ENCODE measurements at regions not wholly inside any gene's neighbourhood (a gene's known extent, or its start where the extent isn't known, plus 50 kb on each side); places are given as distances from the start of the nearest gene placed in this dataset.

GRCh38 chr3:159069091-159069490 is 267.2 kb downstream of the MFSD1 start, which contains the start of gene IQCJ:
Gene IQCJ (plus strand): TSS chr3:159069319.
- no peaks in the 10 kb centered on the region for H3K36me3 ChIP-seq (ENCODE audit: insufficient read depth)
- H3K4me2 ChIP-seq: no peak within 1 kb of the TSS
- no peak within 1 kb of the TSS for H2AFZ ChIP-seq (ENCODE audit: low read depth)
- no peaks in the 10 kb centered on the region for H3K27me3 ChIP-seq (ENCODE audit: insufficient read depth, low read depth)
- no peaks in the 10 kb centered on the region for H3K4me1 ChIP-seq (ENCODE audit: low read depth, poor library complexity, severe bottlenecking)
- no peak within 1 kb of the TSS for H3K27ac ChIP-seq
- no peak within 1 kb of the TSS for H3K9ac ChIP-seq
- no peak within 1 kb of the TSS for H3K4me3 ChIP-seq (IDR thresholded peaks at IDR 0.05; ENCODE audit: insufficient read depth, low read depth, low read length)
- H4K20me1 ChIP-seq (ENCODE audit: insufficient read depth): no peaks in the 10 kb centered on the region
- H3K79me2 ChIP-seq (ENCODE audit: insufficient read depth, low read depth): no peaks in the 10 kb centered on the region
- TF ChIP-seq, protein P1, sequence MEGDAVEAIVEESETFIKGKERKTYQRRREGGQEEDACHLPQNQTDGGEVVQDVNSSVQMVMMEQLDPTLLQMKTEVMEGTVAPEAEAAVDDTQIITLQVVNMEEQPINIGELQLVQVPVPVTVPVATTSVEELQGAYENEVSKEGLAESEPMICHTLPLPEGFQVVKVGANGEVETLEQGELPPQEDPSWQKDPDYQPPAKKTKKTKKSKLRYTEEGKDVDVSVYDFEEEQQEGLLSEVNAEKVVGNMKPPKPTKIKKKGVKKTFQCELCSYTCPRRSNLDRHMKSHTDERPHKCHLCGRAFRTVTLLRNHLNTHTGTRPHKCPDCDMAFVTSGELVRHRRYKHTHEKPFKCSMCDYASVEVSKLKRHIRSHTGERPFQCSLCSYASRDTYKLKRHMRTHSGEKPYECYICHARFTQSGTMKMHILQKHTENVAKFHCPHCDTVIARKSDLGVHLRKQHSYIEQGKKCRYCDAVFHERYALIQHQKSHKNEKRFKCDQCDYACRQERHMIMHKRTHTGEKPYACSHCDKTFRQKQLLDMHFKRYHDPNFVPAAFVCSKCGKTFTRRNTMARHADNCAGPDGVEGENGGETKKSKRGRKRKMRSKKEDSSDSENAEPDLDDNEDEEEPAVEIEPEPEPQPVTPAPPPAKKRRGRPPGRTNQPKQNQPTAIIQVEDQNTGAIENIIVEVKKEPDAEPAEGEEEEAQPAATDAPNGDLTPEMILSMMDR (conservative IDR thresholded peaks at IDR 0.05; ENCODE audit: low read depth, low read length): no peak

DNA sequence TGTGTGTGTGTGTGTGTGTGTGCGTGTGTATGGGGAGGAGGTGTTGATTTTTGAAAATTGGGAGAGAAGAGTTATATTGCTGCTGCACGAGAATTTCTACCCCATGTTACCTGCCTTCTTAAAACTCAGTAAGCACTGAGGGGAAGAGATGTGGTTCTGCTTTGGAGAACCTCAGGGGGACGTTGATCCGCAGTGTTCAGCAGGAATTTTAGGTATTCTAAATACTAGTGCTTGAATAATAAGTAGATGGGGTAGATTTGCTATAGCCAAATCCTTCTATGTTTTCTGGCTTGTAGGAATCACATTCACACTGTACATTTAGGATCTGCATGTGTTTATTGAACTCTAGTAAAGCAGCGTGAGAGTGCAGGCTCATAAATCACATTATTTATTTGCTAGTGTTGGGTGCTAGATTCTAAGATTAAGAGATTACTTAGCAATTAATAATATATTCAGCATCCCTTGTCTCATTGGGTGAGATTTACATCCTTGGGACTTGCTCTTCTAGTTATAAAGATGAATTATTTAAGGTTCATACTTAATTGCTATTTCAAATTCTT is 268.1 kb downstream of the MFSD1 start:
- Histone ChIP-seq H2AFZ (ENCODE audit: low read depth) (no peak overlapping the region), H3K4me3 (IDR thresholded peaks at IDR 0.05; ENCODE audit: insufficient read depth, low read depth, low read length) (no peak overlapping the region), H3K36me3 (ENCODE audit: insufficient read depth) (no peaks in the 10 kb centered on the region), H3K4me1 (ENCODE audit: low read depth, poor library complexity, severe bottlenecking) (no peaks in the 10 kb centered on the region), H3K9ac (no peak overlapping the region), H3K4me2 (no peak overlapping the region), H3K27ac (no peak overlapping the region), H4K20me1 (ENCODE audit: insufficient read depth) (no peaks in the 10 kb centered on the region), H3K27me3 (ENCODE audit: insufficient read depth, low read depth) (no peaks in the 10 kb centered on the region), H3K79me2 (ENCODE audit: insufficient read depth, low read depth) (no peaks in the 10 kb centered on the region)
- TF ChIP-seq, protein P1 (conservative IDR thresholded peaks at IDR 0.05; ENCODE audit: low read depth, low read length): no peak

DNA sequence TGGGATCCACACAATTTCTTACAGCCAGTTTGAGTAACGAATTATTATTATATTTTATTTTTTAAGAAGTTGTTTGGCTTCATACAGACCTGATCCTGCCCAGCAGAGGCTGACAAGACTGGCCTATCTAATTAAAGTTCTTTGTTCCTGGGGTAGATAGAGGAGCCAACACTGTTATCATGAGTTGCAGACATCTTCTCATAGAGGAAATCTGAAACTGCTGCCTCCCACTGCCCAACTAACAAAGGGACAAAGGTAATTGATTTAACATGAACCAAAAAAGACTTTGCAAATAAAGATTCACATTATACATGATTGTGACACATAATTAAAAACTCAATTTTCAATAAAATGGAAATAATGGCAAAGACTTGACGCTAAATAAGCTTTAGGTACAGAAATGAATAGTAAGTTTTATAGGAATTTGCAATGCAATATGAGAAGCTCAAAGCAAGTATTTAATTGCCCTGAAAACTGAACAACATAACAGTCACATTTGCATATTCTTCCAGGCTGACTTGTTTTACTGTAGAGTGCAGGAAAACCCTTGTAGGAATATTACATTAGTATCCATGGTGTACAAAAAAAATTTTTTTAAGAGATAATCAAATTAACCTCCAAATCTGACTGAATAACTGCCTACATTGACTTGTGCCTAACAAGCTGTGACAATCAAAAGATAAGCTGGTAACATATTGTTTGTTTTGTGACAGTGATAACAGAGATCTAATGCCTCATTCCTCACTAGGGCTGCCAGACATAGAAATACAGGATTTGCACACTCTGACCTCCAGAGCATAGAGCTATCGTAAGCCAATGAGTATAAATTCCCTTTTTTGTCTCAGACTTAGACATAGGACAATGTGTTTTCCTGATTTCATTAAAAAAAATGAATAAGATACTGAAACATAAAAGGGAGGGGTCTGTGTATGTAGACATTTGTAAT is 273.2 kb downstream of the MFSD1 start:
- no peak overlapping the region for H3K4me3 ChIP-seq (IDR thresholded peaks at IDR 0.05; ENCODE audit: insufficient read depth, low read depth, low read length)
- H3K36me3 ChIP-seq (ENCODE audit: insufficient read depth): no peaks in the 10 kb centered on the region
- H4K20me1 ChIP-seq (ENCODE audit: insufficient read depth): no peaks in the 10 kb centered on the region
- H3K27me3 ChIP-seq (ENCODE audit: insufficient read depth, low read depth): no peaks in the 10 kb centered on the region
- H3K4me2 ChIP-seq: no peak overlapping the region
- TF ChIP-seq, protein P1 (conservative IDR thresholded peaks at IDR 0.05; ENCODE audit: low read depth, low read length): no peak
- no peak overlapping the region for H3K27ac ChIP-seq
- H3K9ac ChIP-seq: no peak overlapping the region
- no peak overlapping the region for H2AFZ ChIP-seq (ENCODE audit: low read depth)
- H3K4me1 ChIP-seq (ENCODE audit: low read depth, poor library complexity, severe bottlenecking): no peaks in the 10 kb centered on the region
- H3K79me2 ChIP-seq (ENCODE audit: insufficient read depth, low read depth): no peaks in the 10 kb centered on the region

GRCh38 chr3:159077860-159078259 is 276.0 kb downstream of the MFSD1 start:
- Histone ChIP-seq H3K4me3 (IDR thresholded peaks at IDR 0.05; ENCODE audit: insufficient read depth, low read depth, low read length) (no peak overlapping the region), H3K36me3 (ENCODE audit: insufficient read depth) (no peaks in the 10 kb centered on the region), H4K20me1 (ENCODE audit: insufficient read depth) (no peaks in the 10 kb centered on the region), H3K4me1 (ENCODE audit: low read depth, poor library complexity, severe bottlenecking) (peaks cover 9% of the 10 kb centered on the region), H3K27me3 (ENCODE audit: insufficient read depth, low read depth) (no peaks in the 10 kb centered on the region), H3K4me2 (no peak overlapping the region), H3K9ac (no peak overlapping the region), H2AFZ (ENCODE audit: low read depth) (no peak overlapping the region), H3K27ac (no peak overlapping the region), H3K79me2 (ENCODE audit: insufficient read depth, low read depth) (no peaks in the 10 kb centered on the region)
- TF ChIP-seq, protein P1 (conservative IDR thresholded peaks at IDR 0.05; ENCODE audit: low read depth, low read length): no peak

All from KMS-11 (cell line).